ENCODE measurements at regions not wholly inside any gene's neighbourhood (a gene's known extent, or its start where the extent isn't known, plus 50 kb on each side); places are given as distances from the start of the nearest gene placed in this dataset.

DNA sequence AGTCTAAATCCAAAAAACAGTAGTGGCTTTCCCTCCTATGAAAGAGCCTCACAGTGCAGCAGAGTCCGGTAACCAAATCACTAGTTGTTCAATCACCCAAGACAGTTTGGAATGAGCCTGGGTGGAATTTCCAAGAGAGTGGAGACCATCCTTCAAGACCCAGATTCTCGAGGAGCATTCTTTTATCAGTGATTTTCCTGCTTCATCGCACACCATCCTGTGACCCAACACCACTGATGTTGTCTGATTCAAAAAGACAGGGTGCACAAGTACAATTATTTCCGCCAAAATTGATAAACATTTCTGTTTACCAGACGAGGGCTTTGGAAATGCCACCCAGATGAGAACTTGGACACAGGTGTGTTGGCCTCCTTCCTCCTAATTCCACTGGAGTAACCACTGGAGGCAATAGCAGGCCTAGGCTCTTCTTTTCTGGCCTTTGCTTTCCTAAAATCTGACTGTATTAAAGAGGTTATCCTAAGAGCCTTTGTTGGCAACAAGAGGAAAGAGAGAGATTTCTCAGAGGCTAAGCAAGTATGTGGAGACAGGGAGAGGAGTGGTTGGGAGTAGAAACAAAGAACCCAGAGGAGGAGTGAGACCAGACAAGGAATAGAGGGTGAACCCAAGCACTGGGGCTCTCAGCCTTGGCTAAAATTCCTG is 56.3 kb upstream of the S1PR3 start (continued):
- TF ChIP-seq E2F5 (CRISPR knock-in tag; IDR thresholded peaks at IDR 0.05), result no peak
- no peak for TF ChIP-seq ZNF232 (CRISPR knock-in tag; IDR thresholded peaks at IDR 0.05)
- no peak for TF ChIP-seq ZNF423 (CRISPR knock-in tag; IDR thresholded peaks at IDR 0.05)
- TF ChIP-seq ZNF671 (CRISPR knock-in tag; IDR thresholded peaks at IDR 0.05), result no peak
- no peak for TF ChIP-seq MXD4 (CRISPR knock-in tag; IDR thresholded peaks at IDR 0.05; ENCODE audit: borderline replicate concordance)
- TF ChIP-seq CREM (CRISPR knock-in tag; IDR thresholded peaks at IDR 0.05), result no peak

DNA sequence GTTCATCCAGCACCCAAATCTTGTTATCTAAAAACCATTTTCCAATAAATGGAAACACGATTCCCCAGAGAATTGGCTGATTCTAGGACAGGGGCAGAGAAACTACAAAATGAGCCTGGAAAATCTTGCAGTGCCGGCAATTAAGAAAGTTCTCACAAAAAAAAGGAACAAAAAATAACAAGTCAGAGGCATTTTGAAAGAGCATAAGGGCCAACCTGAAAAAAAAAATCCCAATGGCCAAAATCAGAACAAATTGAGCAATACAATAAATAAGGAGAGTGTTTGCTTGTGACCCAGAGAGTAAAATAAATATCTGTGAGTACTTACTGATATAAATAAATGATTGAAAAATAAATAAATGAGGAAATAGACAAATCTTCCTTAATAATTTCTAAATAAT is 55.1 kb upstream of the S1PR3 start:
- ChIA-PET POLR2A (no interaction called here), CTCF (no interaction called here)
- no peak overlapping the region for H3K4me3 Mint-ChIP-seq

DNA sequence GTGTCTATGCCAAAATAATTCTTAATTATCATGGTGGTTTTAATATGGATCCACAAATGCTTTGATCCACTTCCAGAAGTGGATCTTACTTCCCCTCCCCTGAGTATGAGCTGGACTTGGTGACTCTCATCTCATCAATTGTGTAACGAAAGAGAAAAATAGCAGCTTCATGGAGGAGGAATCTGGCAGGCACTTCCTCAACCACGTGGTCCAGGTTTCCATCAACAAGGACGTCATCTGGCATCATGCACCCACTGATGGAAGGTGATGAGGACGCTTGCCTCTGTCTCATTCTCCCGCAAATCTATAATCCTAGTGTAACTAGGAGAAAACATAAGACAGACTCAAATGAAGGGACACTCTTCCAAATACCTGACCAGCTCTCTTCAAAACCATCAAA is 54.6 kb upstream of the S1PR3 start:
- DNase-seq (ENCODE audit: low spot score) (no peak), ATAC-seq (no peak)
- Mint-ChIP-seq H3K4me1 (peaks cover 14% of the 10 kb centered on the region), H3K27me3 (ENCODE audit: low read depth) (peaks cover 7% of the 10 kb centered on the region), H3K4me3 (no peak overlapping the region), H3K36me3 (peaks cover 4% of the 10 kb centered on the region), H3K27ac (no peak overlapping the region), H3K9me3 (peaks cover 22% of the 10 kb centered on the region)
- TF ChIP-seq FOXP1 (CRISPR knock-in tag; IDR thresholded peaks at IDR 0.05; ENCODE audit: borderline replicate concordance), result no peak
- TF ChIP-seq, protein P1, sequence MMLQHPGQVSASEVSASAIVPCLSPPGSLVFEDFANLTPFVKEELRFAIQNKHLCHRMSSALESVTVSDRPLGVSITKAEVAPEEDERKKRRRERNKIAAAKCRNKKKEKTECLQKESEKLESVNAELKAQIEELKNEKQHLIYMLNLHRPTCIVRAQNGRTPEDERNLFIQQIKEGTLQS (CRISPR knock-in tag; conservative IDR thresholded peaks at IDR 0.05), result no peak
- no peak for TF ChIP-seq GABPB1 (CRISPR knock-in tag; IDR thresholded peaks at IDR 0.05)
- no peak for TF ChIP-seq TP53 (CRISPR knock-in tag; IDR thresholded peaks at IDR 0.05)
- no peak for TF ChIP-seq GRHL2 (CRISPR knock-in tag; IDR thresholded peaks at IDR 0.05; ENCODE audit: insufficient replicate concordance, severe bottlenecking)
- TF ChIP-seq IRF1 (CRISPR knock-in tag; IDR thresholded peaks at IDR 0.05), result no peak
- TF ChIP-seq, protein P2, sequence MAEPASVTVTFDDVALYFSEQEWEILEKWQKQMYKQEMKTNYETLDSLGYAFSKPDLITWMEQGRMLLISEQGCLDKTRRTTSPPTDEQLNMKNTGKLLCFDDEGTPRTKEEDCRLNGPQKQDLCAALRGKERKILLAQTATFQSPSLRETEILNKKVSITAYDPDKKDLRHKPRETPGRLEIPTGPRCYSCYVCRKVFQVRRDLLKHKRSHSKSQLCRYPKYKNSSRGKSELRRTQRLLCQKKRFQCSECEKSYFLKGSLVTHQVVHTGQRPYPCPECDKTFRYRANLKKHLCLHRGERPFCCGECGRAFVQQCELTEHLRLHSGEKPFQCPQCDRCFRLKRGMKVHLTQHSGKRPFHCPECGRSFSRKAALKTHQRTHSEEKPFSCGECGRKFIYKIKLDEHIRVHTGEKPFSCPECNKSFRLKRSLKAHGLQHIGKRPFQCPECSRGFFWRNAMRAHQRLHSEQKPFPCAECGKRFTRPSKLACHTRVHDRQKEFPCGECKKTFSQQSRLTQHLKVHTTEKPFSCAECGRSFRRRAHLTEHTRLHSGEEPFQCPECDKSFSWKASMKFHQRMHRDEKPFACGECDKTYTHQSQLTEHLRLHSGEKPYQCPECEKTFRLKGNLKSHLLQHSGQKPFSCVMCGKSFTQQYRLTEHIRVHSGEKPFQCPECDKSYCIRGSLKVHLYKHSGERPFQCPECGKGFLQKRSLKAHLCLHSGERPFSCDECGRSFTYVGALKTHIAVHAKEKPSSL (CRISPR knock-in tag; conservative IDR thresholded peaks at IDR 0.05), result no peak
- TF ChIP-seq MYBL2 (CRISPR knock-in tag; IDR thresholded peaks at IDR 0.05), result no peak
- no peak for TF ChIP-seq PREB (CRISPR knock-in tag; IDR thresholded peaks at IDR 0.05; ENCODE audit: borderline replicate concordance)
- TF ChIP-seq ZNF416 (CRISPR knock-in tag; IDR thresholded peaks at IDR 0.05), result no peak
- no peak for TF ChIP-seq ESRRA (CRISPR knock-in tag; IDR thresholded peaks at IDR 0.05; ENCODE audit: borderline replicate concordance)
- no peak for TF ChIP-seq JUN (CRISPR knock-in tag; IDR thresholded peaks at IDR 0.05)
- TF ChIP-seq E2F5 (CRISPR knock-in tag; IDR thresholded peaks at IDR 0.05), result no peak
- TF ChIP-seq NR2C2 (CRISPR knock-in tag; IDR thresholded peaks at IDR 0.05), result no peak
- TF ChIP-seq ELF4 (CRISPR knock-in tag; IDR thresholded peaks at IDR 0.05; ENCODE audit: low read depth), result no peak
- TF ChIP-seq NFATC4 (CRISPR knock-in tag; IDR thresholded peaks at IDR 0.05), result no peak
- TF ChIP-seq ZNF121 (CRISPR knock-in tag; IDR thresholded peaks at IDR 0.05), result no peak
- no peak for TF ChIP-seq ZNF671 (CRISPR knock-in tag; IDR thresholded peaks at IDR 0.05)
- no peak for TF ChIP-seq SOX15 (CRISPR knock-in tag; IDR thresholded peaks at IDR 0.05)
- TF ChIP-seq CREM (CRISPR knock-in tag; IDR thresholded peaks at IDR 0.05), result no peak
- CTCF ChIA-PET, result no interaction called here
- POLR2A ChIA-PET, result no interaction called here

More for the DNA sequence above, 55.1 kb upstream of the S1PR3 start:
- Mint-ChIP-seq H3K27ac (no peak overlapping the region), H3K9me3 (peaks cover 22% of the 10 kb centered on the region), H3K36me3 (peaks cover 4% of the 10 kb centered on the region), H3K27me3 (ENCODE audit: low read depth) (peaks cover 7% of the 10 kb centered on the region), H3K4me1 (peaks cover 14% of the 10 kb centered on the region)
- DNase-seq (ENCODE audit: low spot score) (no peak), ATAC-seq (no peak)
- no peak for TF ChIP-seq GABPB1 (CRISPR knock-in tag; IDR thresholded peaks at IDR 0.05)
- TF ChIP-seq NR1H2 (CRISPR knock-in tag; IDR thresholded peaks at IDR 0.05), result no peak

Measured in WTC11 (cell line).